ENCODE measurements at regions not wholly inside any gene's neighbourhood (a gene's known extent, or its start where the extent isn't known, plus 50 kb on each side); places are given as distances from the start of the nearest gene placed in this dataset.

DNA sequence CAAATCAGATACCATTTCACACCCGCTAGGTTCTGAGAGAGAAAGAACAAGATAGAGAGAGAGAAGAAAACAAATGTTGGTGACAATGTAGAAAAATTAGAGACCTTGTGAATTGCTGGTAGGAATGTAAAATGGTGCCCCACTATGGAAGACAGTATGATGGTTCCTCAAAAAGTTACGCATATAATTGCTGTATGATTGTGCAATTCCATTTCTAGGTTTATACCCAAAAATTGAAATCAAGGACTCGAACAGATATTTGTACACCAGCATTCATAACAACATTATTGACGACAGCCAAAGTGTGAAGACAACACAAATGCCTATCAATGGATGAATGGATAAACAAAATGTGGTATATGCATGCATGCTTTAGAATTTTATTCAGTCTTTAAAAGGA, 74.5 kb upstream of the MAP3K1 start:
- no TSS peak for BruUV-seq (replicated peaks)
- FAIRE-seq (no peak), DNase-seq (ENCODE audit: low spot score) (no peak), ATAC-seq (no peak)
- Histone ChIP-seq H2AFZ (ENCODE audit: low read length) (no peak overlapping the region), H3K27ac (ENCODE audit: extremely low read length, insufficient read depth, low read length) (no peak overlapping the region), H3K4me2 (ENCODE audit: low read depth, low read length) (no peak overlapping the region), H3K4me1 (ENCODE audit: insufficient read depth, low read length) (no peaks in the 10 kb centered on the region), H3K27me3 (ENCODE audit: control insufficient read depth in 1 of 2, insufficient read depth in 2 of 2, low read length in 2 of 2) (no peaks in the 10 kb centered on the region), H3K9me3 (ENCODE audit: low read length) (no peaks in the 10 kb centered on the region), H3K36me3 (replicated peaks in 1 of 2; ENCODE audit: control insufficient read depth in 1 of 2, insufficient read depth in 2 of 2, low read length in 2 of 2) (no peaks in the 10 kb centered on the region), H4K20me1 (ENCODE audit: insufficient read depth, low read length) (no peaks in the 10 kb centered on the region), H3K9ac (ENCODE audit: insufficient read depth, low read depth, low read length) (no peak overlapping the region), H3K4me3 (replicated peaks in 1 of 3; ENCODE audit: insufficient read depth in 1 of 3, low read depth in 2 of 3, low read length in 3 of 3) (no peak overlapping the region), H3K79me2 (ENCODE audit: insufficient read depth, low read length) (no peaks in the 10 kb centered on the region)
- in situ Hi-C loops (cut with HindIII; ENCODE audit: extremely low pct_ligation_motif_present, low pct_unique_long_range_greater_than_20kb): no loop called here
- WGBS (ENCODE audit: low lambda C conversion rate): 68% methylated on average over 4 of the region's 4 CpGs
- intact Hi-C loops (cut with micrococcal nuclease; ENCODE audit: unreplicated experiment): no loop called here
- ChIA-PET POLR2A (no interaction called here), CTCF (ENCODE audit: low intra/inter-chr PET ratio, low total read pairs) (no interaction called here)
- TF ChIP-seq XRCC5 (optimal IDR thresholded peaks at IDR 0.05; ENCODE audit: low read length) (no peak), CEBPB (IDR thresholded peaks at IDR 0.05; ENCODE audit: borderline replicate concordance, low read depth, low read length) (peak; percentile 65)

DNA sequence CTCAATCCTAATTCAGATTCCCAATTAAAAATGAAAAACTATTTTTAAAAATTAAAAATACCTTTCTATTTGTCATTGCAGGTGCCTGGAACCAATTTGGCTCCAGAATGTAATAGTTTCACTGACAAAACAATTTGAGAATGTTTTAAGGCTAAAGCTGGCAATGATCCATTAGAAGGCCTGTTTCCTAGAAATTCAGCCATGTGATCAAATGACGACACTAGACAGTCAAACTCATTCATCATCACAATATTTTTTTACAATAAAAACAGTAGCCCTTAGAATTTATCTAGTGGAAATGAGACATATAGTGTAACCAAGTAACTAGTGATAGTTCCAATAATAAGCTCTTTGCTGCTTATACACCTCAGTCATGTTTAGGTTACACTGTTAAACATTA, 75.4 kb upstream of the MAP3K1 start:
- Histone ChIP-seq H3K9ac (ENCODE audit: insufficient read depth, low read depth, low read length) (no peak overlapping the region), H3K79me2 (ENCODE audit: insufficient read depth, low read length) (no peaks in the 10 kb centered on the region), H3K9me3 (ENCODE audit: low read length) (no peaks in the 10 kb centered on the region), H3K36me3 (replicated peaks in 1 of 2; ENCODE audit: control insufficient read depth in 1 of 2, insufficient read depth in 2 of 2, low read length in 2 of 2) (no peaks in the 10 kb centered on the region), H3K4me1 (ENCODE audit: insufficient read depth, low read length) (no peaks in the 10 kb centered on the region), H3K27ac (ENCODE audit: extremely low read length, insufficient read depth, low read length) (no peak overlapping the region), H4K20me1 (ENCODE audit: insufficient read depth, low read length) (no peaks in the 10 kb centered on the region), H3K4me2 (ENCODE audit: low read depth, low read length) (no peak overlapping the region), H3K4me3 (replicated peaks in 1 of 3; ENCODE audit: insufficient read depth in 1 of 3, low read depth in 2 of 3, low read length in 3 of 3) (no peak overlapping the region), H2AFZ (ENCODE audit: low read length) (no peak overlapping the region), H3K27me3 (ENCODE audit: control insufficient read depth in 1 of 2, insufficient read depth in 2 of 2, low read length in 2 of 2) (no peaks in the 10 kb centered on the region)
- no peak for TF ChIP-seq SRSF1 (optimal IDR thresholded peaks at IDR 0.05; ENCODE audit: low read depth, low read length)
- TF ChIP-seq, protein P1, sequence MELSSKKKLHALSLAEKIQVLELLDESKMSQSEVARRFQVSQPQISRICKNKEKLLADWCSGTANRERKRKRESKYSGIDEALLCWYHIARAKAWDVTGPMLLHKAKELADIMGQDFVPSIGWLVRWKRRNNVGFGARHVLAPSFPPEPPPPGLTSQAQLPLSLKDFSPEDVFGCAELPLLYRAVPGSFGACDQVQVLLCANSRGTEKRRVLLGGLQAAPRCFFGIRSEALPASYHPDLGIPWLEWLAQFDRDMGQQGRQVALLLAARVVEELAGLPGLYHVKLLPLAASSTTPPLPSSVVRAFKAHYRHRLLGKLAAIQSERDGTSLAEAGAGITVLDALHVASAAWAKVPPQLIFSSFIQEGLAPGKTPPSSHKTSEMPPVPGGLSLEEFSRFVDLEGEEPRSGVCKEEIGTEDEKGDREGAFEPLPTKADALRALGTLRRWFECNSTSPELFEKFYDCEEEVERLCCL (CRISPR knock-in tag; IDR thresholded peaks at IDR 0.05; ENCODE audit: borderline replicate concordance): no peak
- TF ChIP-seq FLYWCH1 (CRISPR knock-in tag; IDR thresholded peaks at IDR 0.05): no peak
- no peak for TF ChIP-seq MTF2 (CRISPR knock-in tag; IDR thresholded peaks at IDR 0.05; ENCODE audit: borderline replicate concordance)
- no peak for TF ChIP-seq ZNF12 (CRISPR knock-in tag; IDR thresholded peaks at IDR 0.05)
- no peak for TF ChIP-seq MYNN (CRISPR knock-in tag; IDR thresholded peaks at IDR 0.05; ENCODE audit: low read depth)
- TF ChIP-seq NFIC (IDR thresholded peaks at IDR 0.05; ENCODE audit: low read length): no peak
- TF ChIP-seq KDM5B (CRISPR knock-in tag; IDR thresholded peaks at IDR 0.05; ENCODE audit: borderline replicate concordance): no peak
- TF ChIP-seq RELA (CRISPR knock-in tag; IDR thresholded peaks at IDR 0.05): no peak
- TF ChIP-seq SOX13 (IDR thresholded peaks at IDR 0.05): no peak
- no peak for TF ChIP-seq SOX13 (CRISPR knock-in tag; conservative IDR thresholded peaks at IDR 0.05 in 1 of 2, IDR thresholded peaks at IDR 0.05 in 1 of 2)
- no peak for TF ChIP-seq ZSCAN29 (CRISPR knock-in tag; conservative IDR thresholded peaks at IDR 0.05)
- TF ChIP-seq RFX1 (IDR thresholded peaks at IDR 0.05): no peak
- TF ChIP-seq ZFX (CRISPR knock-in tag; IDR thresholded peaks at IDR 0.05; ENCODE audit: low read depth): no peak
- no peak for TF ChIP-seq ZNF780A (CRISPR knock-in tag; IDR thresholded peaks at IDR 0.05)
- TF ChIP-seq HDAC1 (CRISPR knock-in tag; IDR thresholded peaks at IDR 0.05): no peak
- ATAC-seq (no peak), DNase-seq (ENCODE audit: low spot score) (no peak), FAIRE-seq (no peak)
- ChIA-PET CTCF (ENCODE audit: low intra/inter-chr PET ratio, low total read pairs) (no interaction called here), POLR2A (no interaction called here)
- intact Hi-C loops (cut with micrococcal nuclease; ENCODE audit: unreplicated experiment): no loop called here
- WGBS (ENCODE audit: low lambda C conversion rate): 63% methylated on average over 1 of the region's 1 CpG
- in situ Hi-C loops (cut with HindIII; ENCODE audit: extremely low pct_ligation_motif_present, low pct_unique_long_range_greater_than_20kb): no loop called here
- BruUV-seq (replicated peaks): no TSS peak

Measured in HepG2 (cell line).